AG04450 (cell line): ENCODE measurements at regions not wholly inside any gene's neighbourhood (a gene's known extent, or its start where the extent isn't known, plus 50 kb on each side); places are given as distances from the start of the nearest gene placed in this dataset.

ENCODE experiments used
- CTCF ChIA-PET: fragments of 300-600, 350-600 bp; formaldehyde crosslinking; extraction: SDS; loops from one replicate; lab custom pipeline; 2022; ENCODE audit warnings: antibody characterized with exemption, inconsistent platforms; lab: Charles Lee
- POLR2A ChIA-PET: fragments of 350-600 bp; formaldehyde crosslinking; extraction: SDS; loops from one replicate; lab custom pipeline; 2021; ENCODE audit warnings: antibody characterized with exemption, inconsistent platforms; lab: Yijun Ruan, JAX
- DNase-seq: peaks from one replicate; pipeline ENCODE4 v3.0.0-alpha.2; 2011; ENCODE audit warnings: low read depth, low spot score
- H3K27ac ChIP-seq: one replicate; pipeline ENCODE4 v1.5.1; 2012; ENCODE audit warnings: low read depth, low read length, control low read depth
- H3K27me3 ChIP-seq: one replicate; pipeline ENCODE4 v1.6.0; 2012; ENCODE audit warnings: low read length; ENCODE audit not compliant: control insufficient read depth, insufficient read depth
- H3K4me3 ChIP-seq: 2 replicates; pipeline ENCODE4 v1.5.1; 2011; ENCODE audit warnings: mild to moderate bottlenecking, low read depth, low read length, control low read depth
- H3K9me3 ChIP-seq: 2 replicates; pipeline ENCODE4 v1.5.1; 2012; ENCODE audit warnings: low read length; ENCODE audit not compliant: control insufficient read depth, insufficient read depth
- TF ChIP-seq, protein P1 (sequence below): IDR thresholded peaks from 2 replicates; pipeline ENCODE4 v1.5.1; 2011; ENCODE audit warnings: low read depth, low read length, control low read depth, inconsistent platforms

DNA sequence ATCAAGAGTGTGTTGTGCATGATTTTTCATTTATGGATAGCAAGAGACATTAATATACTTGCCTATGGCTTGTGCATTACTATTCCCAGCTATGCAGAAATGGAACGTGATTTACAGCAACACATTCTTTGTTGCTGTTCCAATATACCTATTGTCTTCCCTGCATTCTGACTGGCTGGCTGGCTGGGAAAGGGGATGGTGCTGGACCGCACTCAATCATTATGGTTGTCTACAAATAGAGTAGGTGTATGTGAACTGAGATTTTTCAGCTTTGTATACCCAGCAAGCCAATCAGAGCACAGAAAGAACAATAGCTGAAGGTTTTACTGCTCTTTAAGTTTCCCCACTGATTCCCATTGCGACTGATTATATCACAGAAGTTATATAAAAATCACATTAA, 167.5 kb downstream of the ATG4C start:
- CTCF ChIA-PET, result interaction anchor here (0.6 kb wide), 1 partner anchor 9 kb away, joined by 3 read pairs; no protein-coding TSS in a partner anchor
- H3K27ac ChIP-seq, result no peak overlapping the region
- TF ChIP-seq, protein P1, sequence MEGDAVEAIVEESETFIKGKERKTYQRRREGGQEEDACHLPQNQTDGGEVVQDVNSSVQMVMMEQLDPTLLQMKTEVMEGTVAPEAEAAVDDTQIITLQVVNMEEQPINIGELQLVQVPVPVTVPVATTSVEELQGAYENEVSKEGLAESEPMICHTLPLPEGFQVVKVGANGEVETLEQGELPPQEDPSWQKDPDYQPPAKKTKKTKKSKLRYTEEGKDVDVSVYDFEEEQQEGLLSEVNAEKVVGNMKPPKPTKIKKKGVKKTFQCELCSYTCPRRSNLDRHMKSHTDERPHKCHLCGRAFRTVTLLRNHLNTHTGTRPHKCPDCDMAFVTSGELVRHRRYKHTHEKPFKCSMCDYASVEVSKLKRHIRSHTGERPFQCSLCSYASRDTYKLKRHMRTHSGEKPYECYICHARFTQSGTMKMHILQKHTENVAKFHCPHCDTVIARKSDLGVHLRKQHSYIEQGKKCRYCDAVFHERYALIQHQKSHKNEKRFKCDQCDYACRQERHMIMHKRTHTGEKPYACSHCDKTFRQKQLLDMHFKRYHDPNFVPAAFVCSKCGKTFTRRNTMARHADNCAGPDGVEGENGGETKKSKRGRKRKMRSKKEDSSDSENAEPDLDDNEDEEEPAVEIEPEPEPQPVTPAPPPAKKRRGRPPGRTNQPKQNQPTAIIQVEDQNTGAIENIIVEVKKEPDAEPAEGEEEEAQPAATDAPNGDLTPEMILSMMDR, result no peak
- H3K4me3 ChIP-seq, result no peak overlapping the region
- H3K27me3 ChIP-seq, result peaks cover 2% of the 10 kb centered on the region
- POLR2A ChIA-PET, result no interaction called here
- H3K9me3 ChIP-seq, result no peaks in the 10 kb centered on the region
- DNase-seq, result no peak

GRCh38 chr1:62952596-62952995, 168.7 kb downstream of the ATG4C start:
- CTCF ChIA-PET, result no interaction called here
- no peak overlapping the region for H3K4me3 ChIP-seq
- H3K27ac ChIP-seq, result no peak overlapping the region
- H3K9me3 ChIP-seq, result no peaks in the 10 kb centered on the region
- POLR2A ChIA-PET, result no interaction called here
- peaks cover 2% of the 10 kb centered on the region for H3K27me3 ChIP-seq
- no peak for DNase-seq
- TF ChIP-seq, protein P1, result no peak

- TF ChIP-seq, protein P1, result no peak
- no peak for DNase-seq
- ChIA-PET CTCF (interaction anchor here (0.6 kb wide), 2 partner anchors 112 to 809 kb away, joined by 3 read pairs; no protein-coding TSS in a partner anchor), POLR2A (no interaction called here)
- Histone ChIP-seq H3K27me3 (peaks cover 2% of the 10 kb centered on the region), H3K27ac (no peak overlapping the region), H3K9me3 (no peaks in the 10 kb centered on the region), H3K4me3 (no peak overlapping the region)
Measured at GRCh38 chr1:62953633-62954032, 169.7 kb downstream of the ATG4C start.

- H3K27ac ChIP-seq, result no peak overlapping the region
- no peaks in the 10 kb centered on the region for H3K9me3 ChIP-seq
- peaks cover 2% of the 10 kb centered on the region for H3K27me3 ChIP-seq
- H3K4me3 ChIP-seq, result no peak overlapping the region
- CTCF ChIA-PET, result no interaction called here
- no peak for DNase-seq
- POLR2A ChIA-PET, result no interaction called here
- TF ChIP-seq, protein P1, result no peak
Measured at GRCh38 chr1:62954758-62955157, 170.8 kb downstream of the ATG4C start.

- TF ChIP-seq, protein P1, result no peak
- ChIA-PET POLR2A (no interaction called here), CTCF (no interaction called here)
- no peak overlapping the region for H3K27ac ChIP-seq
- no peak for DNase-seq
- no peak overlapping the region for H3K4me3 ChIP-seq
- H3K9me3 ChIP-seq, result no peaks in the 10 kb centered on the region
- H3K27me3 ChIP-seq, result peaks cover 2% of the 10 kb centered on the region
Measured at GRCh38 chr1:62955666-62956065, 171.7 kb downstream of the ATG4C start.
